Stimulated activated effector memory CD8-positive, alpha-beta T cell treated with anti-CD3 and anti-CD28 coated beads, Interleukin-12 subunit alpha, Interleukin-12 subunit beta, amount 100 ng/mL, for 72 hours (primary cell): ENCODE measurements at regions not wholly inside any gene's neighbourhood (a gene's known extent, or its start where the extent isn't known, plus 50 kb on each side); places are given as distances from the start of the nearest gene placed in this dataset.
"Not testable (repeated sequence)": the region's sequence is repeated elsewhere in the genome, so short reads cannot be mapped to it uniquely, and the experiment has no call there.

Experiments
- ATAC-seq: fragments of 150-1000 bp; cut with Tn5 transposase; 2 replicates; pipeline ENCODE4 v1.10.0; 2021
- DNase-seq, 2 donors: peaks; one replicate each; pipeline ENCODE4 v3.0.0; 2021 to 2022; ENCODE audit warnings: low spot score in 2 of 2
- H3K27ac Mint-ChIP-seq: one replicate; pipeline ENCODE4 v1.8.0; 2022; ENCODE audit warnings: mild to moderate bottlenecking, mixed read lengths
- H3K36me3 Mint-ChIP-seq: one replicate; pipeline ENCODE4 v1.8.0; 2022; ENCODE audit warnings: mild to moderate bottlenecking, mixed read lengths
- H3K4me1 Mint-ChIP-seq: one replicate; pipeline ENCODE4 v1.8.0; 2022; ENCODE audit warnings: mixed read lengths
- H3K4me3 Mint-ChIP-seq: one replicate; pipeline ENCODE4 v1.8.0; 2022; ENCODE audit warnings: mild to moderate bottlenecking, mixed read lengths
- H3K9me3 Mint-ChIP-seq: one replicate; pipeline ENCODE4 v1.8.0; 2022; ENCODE audit warnings: mixed read lengths

GRCh38 chr2:122323927-122324326, 568.5 kb downstream of the TSN start:
- Mint-ChIP-seq H3K4me3 (no peak overlapping the region), H3K27ac (no peak overlapping the region), H3K9me3 (no peaks in the 10 kb centered on the region), H3K36me3 (no peaks in the 10 kb centered on the region), H3K4me1 (no peaks in the 10 kb centered on the region)
- ATAC-seq (no peak), DNase-seq (no peak)

GRCh38 chr2:122326471-122326870, 571.0 kb downstream of the TSN start:
- Mint-ChIP-seq H3K4me3 (no peak overlapping the region), H3K4me1 (no peaks in the 10 kb centered on the region), H3K36me3 (no peaks in the 10 kb centered on the region), H3K9me3 (no peaks in the 10 kb centered on the region), H3K27ac (no peak overlapping the region)
- ATAC-seq: no peak
- DNase-seq: no peak

GRCh38 chr2:122328816-122329215, 573.4 kb downstream of the TSN start:
- H3K4me1 Mint-ChIP-seq: no peaks in the 10 kb centered on the region
- H3K27ac Mint-ChIP-seq: no peak overlapping the region
- ATAC-seq (no peak), DNase-seq (no peak)
- H3K9me3 Mint-ChIP-seq: no peaks in the 10 kb centered on the region
- no peaks in the 10 kb centered on the region for H3K36me3 Mint-ChIP-seq
- H3K4me3 Mint-ChIP-seq: no peak overlapping the region

GRCh38 chr2:122329278-122329677, 573.8 kb downstream of the TSN start:
- no peak overlapping the region for H3K4me3 Mint-ChIP-seq
- H3K27ac Mint-ChIP-seq: no peak overlapping the region
- ATAC-seq: no peak
- no peaks in the 10 kb centered on the region for H3K4me1 Mint-ChIP-seq
- no peaks in the 10 kb centered on the region for H3K9me3 Mint-ChIP-seq
- no peak for DNase-seq
- H3K36me3 Mint-ChIP-seq: no peaks in the 10 kb centered on the region

- no peak for ATAC-seq
- H3K36me3 Mint-ChIP-seq: no peaks in the 10 kb centered on the region
- no peaks in the 10 kb centered on the region for H3K4me1 Mint-ChIP-seq
- DNase-seq: no peak
- no peak overlapping the region for H3K4me3 Mint-ChIP-seq
- peaks cover 3% of the 10 kb centered on the region for H3K9me3 Mint-ChIP-seq
- no peak overlapping the region for H3K27ac Mint-ChIP-seq
Observed at GRCh38 chr2:122333932-122334331, 578.5 kb downstream of the TSN start.

GRCh38 chr2:122338000-122338399, 582.5 kb downstream of the TSN start:
- Mint-ChIP-seq H3K4me3 (no peak overlapping the region), H3K27ac (no peak overlapping the region), H3K4me1 (no peaks in the 10 kb centered on the region), H3K9me3 (peaks cover 3% of the 10 kb centered on the region), H3K36me3 (no peaks in the 10 kb centered on the region)
- ATAC-seq (no peak), DNase-seq (no peak)

- ATAC-seq (no peak), DNase-seq (no peak)
- H3K36me3 Mint-ChIP-seq: no peaks in the 10 kb centered on the region
- H3K9me3 Mint-ChIP-seq: peaks cover 5% of the 10 kb centered on the region
- H3K27ac Mint-ChIP-seq: no peak overlapping the region
- no peaks in the 10 kb centered on the region for H3K4me1 Mint-ChIP-seq
- H3K4me3 Mint-ChIP-seq: no peak overlapping the region
Observed at GRCh38 chr2:122340246-122340645, 584.8 kb downstream of the TSN start.

- Mint-ChIP-seq H3K27ac (no peak overlapping the region), H3K9me3 (peaks cover 10% of the 10 kb centered on the region), H3K4me3 (no peak overlapping the region), H3K4me1 (no peaks in the 10 kb centered on the region), H3K36me3 (no peaks in the 10 kb centered on the region)
- no peak for DNase-seq
- no peak for ATAC-seq
Observed at GRCh38 chr2:122341007-122341406, 585.6 kb downstream of the TSN start.

- not testable (repeated sequence) for H3K9me3 Mint-ChIP-seq, ATAC-seq, H3K36me3 Mint-ChIP-seq, DNase-seq, H3K27ac Mint-ChIP-seq, H3K4me1 Mint-ChIP-seq, H3K4me3 Mint-ChIP-seq
Observed at GRCh38 chr2:122352151-122352550, 596.7 kb downstream of the TSN start.

GRCh38 chr2:122357998-122358397, 602.5 kb downstream of the TSN start:
- Mint-ChIP-seq H3K36me3 (no peaks in the 10 kb centered on the region), H3K9me3 (peaks cover 6% of the 10 kb centered on the region), H3K4me1 (no peaks in the 10 kb centered on the region), H3K4me3 (no peak overlapping the region), H3K27ac (no peak overlapping the region)
- no peak for ATAC-seq
- no peak for DNase-seq

GRCh38 chr2:122358729-122359128, 603.3 kb downstream of the TSN start:
- H3K9me3 Mint-ChIP-seq: peaks cover 6% of the 10 kb centered on the region
- no peak overlapping the region for H3K4me3 Mint-ChIP-seq
- no peaks in the 10 kb centered on the region for H3K4me1 Mint-ChIP-seq
- ATAC-seq (no peak), DNase-seq (no peak)
- H3K27ac Mint-ChIP-seq: no peak overlapping the region
- H3K36me3 Mint-ChIP-seq: no peaks in the 10 kb centered on the region

GRCh38 chr2:122363885-122364284, 608.4 kb downstream of the TSN start:
- Mint-ChIP-seq H3K4me3 (no peak overlapping the region), H3K9me3 (peaks cover 3% of the 10 kb centered on the region), H3K27ac (no peak overlapping the region), H3K36me3 (no peaks in the 10 kb centered on the region), H3K4me1 (no peaks in the 10 kb centered on the region)
- no peak for ATAC-seq
- DNase-seq: no peak

GRCh38 chr2:122366427-122366826, 611.0 kb downstream of the TSN start:
- Mint-ChIP-seq H3K4me3 (no peak overlapping the region), H3K9me3 (peaks cover 3% of the 10 kb centered on the region), H3K27ac (no peak overlapping the region), H3K4me1 (no peaks in the 10 kb centered on the region), H3K36me3 (no peaks in the 10 kb centered on the region)
- DNase-seq (no peak), ATAC-seq (no peak)

GRCh38 chr2:122366969-122367645, 611.7 kb downstream of the TSN start:
- Mint-ChIP-seq H3K9me3 (peaks cover 3% of the 10 kb centered on the region), H3K36me3 (no peaks in the 10 kb centered on the region), H3K4me1 (no peaks in the 10 kb centered on the region), H3K27ac (no peak overlapping the region), H3K4me3 (no peak overlapping the region)
- DNase-seq (no peak), ATAC-seq (no peak)

- H3K4me3 Mint-ChIP-seq: no peak overlapping the region
- ATAC-seq (no peak), DNase-seq (no peak)
- H3K4me1 Mint-ChIP-seq: no peaks in the 10 kb centered on the region
- H3K27ac Mint-ChIP-seq: no peak overlapping the region
- peaks cover 8% of the 10 kb centered on the region for H3K9me3 Mint-ChIP-seq
- no peaks in the 10 kb centered on the region for H3K36me3 Mint-ChIP-seq
Observed at GRCh38 chr2:122367646-122368010, 612.2 kb downstream of the TSN start.

GRCh38 chr2:122368576-122369243, 613.3 kb downstream of the TSN start:
- Mint-ChIP-seq H3K36me3 (no peaks in the 10 kb centered on the region), H3K27ac (no peak overlapping the region), H3K9me3 (peaks cover 9% of the 10 kb centered on the region), H3K4me1 (no peaks in the 10 kb centered on the region), H3K4me3 (no peak overlapping the region)
- DNase-seq (no peak), ATAC-seq (no peak)
